WTC11 (cell line): ENCODE measurements at regions not wholly inside any gene's neighbourhood (a gene's known extent, or its start where the extent isn't known, plus 50 kb on each side); places are given as distances from the start of the nearest gene placed in this dataset.

Experiments
- ATAC-seq: fragments of 200-7000 bp; cut with Tn5 transposase; 2 replicates; pipeline ENCODE4 v1.10.0; 2021; ENCODE audit warnings: mild to moderate bottlenecking, moderate library complexity
- CTCF ChIA-PET: fragments of 300-600 bp; sonication (Branson Sonifier 250); formaldehyde crosslinking; loops from one replicate; lab custom pipeline; 2021; ENCODE audit warnings: antibody characterized with exemption; lab: Charles Lee
- POLR2A ChIA-PET: fragments of 350-600 bp; sonication (Branson Sonifier 250); formaldehyde crosslinking; loops from one replicate; lab custom pipeline; 2021; ENCODE audit warnings: antibody characterized with exemption; lab: Charles Lee
- DNase-seq: peaks from one replicate; pipeline ENCODE4 v3.0.0; 2021; ENCODE audit warnings: low spot score
- H3K27ac Mint-ChIP-seq: 2 replicates; pipeline ENCODE4 v1.8.0; 2021; ENCODE audit warnings: mixed read lengths
- H3K27me3 Mint-ChIP-seq: 2 replicates; pipeline ENCODE4 v1.8.0; 2021; ENCODE audit warnings: low read depth, mild to moderate bottlenecking, moderate library complexity, mixed read lengths
- H3K36me3 Mint-ChIP-seq: 2 replicates; pipeline ENCODE4 v1.8.0; 2021; ENCODE audit warnings: mixed read lengths
- H3K4me1 Mint-ChIP-seq: 2 replicates; pipeline ENCODE4 v1.8.0; 2022; ENCODE audit warnings: mixed read lengths
- H3K4me3 Mint-ChIP-seq: 2 replicates; pipeline ENCODE4 v1.8.0; 2021; ENCODE audit warnings: mild to moderate bottlenecking, moderate library complexity, mixed read lengths
- H3K9me3 Mint-ChIP-seq: 2 replicates; pipeline ENCODE4 v1.8.0; 2021; ENCODE audit warnings: mixed read lengths
- CREB1 ChIP-seq: sonication (generic); formaldehyde crosslinking; IDR thresholded peaks from 2 replicates; pipeline ENCODE4 v1.8.0; 2023; ENCODE audit warnings: mild to moderate bottlenecking, missing genetic modification reagents
- GRHL2 ChIP-seq: fragments of 250-450 bp; sonication (Bioruptor Pico); IDR thresholded peaks from 2 replicates; pipeline ENCODE4 v1.8.0; 2022; ENCODE audit warnings: mild to moderate bottlenecking, moderate library complexity; ENCODE audit not compliant: insufficient replicate concordance, severe bottlenecking
- IRF2 ChIP-seq: sonication (generic); formaldehyde crosslinking; IDR thresholded peaks from 2 replicates; pipeline ENCODE4 v1.8.0; 2022; ENCODE audit warnings: low read depth, missing genetic modification reagents, borderline replicate concordance
- KAT7 ChIP-seq: sonication (generic); formaldehyde crosslinking; IDR thresholded peaks from 2 replicates; pipeline ENCODE4 v1.8.1; 2023; ENCODE audit warnings: missing genetic modification reagents, mild to moderate bottlenecking, borderline replicate concordance
- NFATC4 ChIP-seq: fragments of 250-450 bp; sonication (Bioruptor Pico); IDR thresholded peaks from 2 replicates; pipeline ENCODE4 v1.9.0; 2021; ENCODE audit warnings: mild to moderate bottlenecking
- RELA ChIP-seq: sonication (generic); formaldehyde crosslinking; IDR thresholded peaks from 2 replicates; pipeline ENCODE4 v1.8.1; 2022; ENCODE audit warnings: missing genetic modification reagents, mild to moderate bottlenecking, borderline replicate concordance
- TCF7 ChIP-seq: sonication (generic); formaldehyde crosslinking; IDR thresholded peaks from 2 replicates; pipeline ENCODE4 v1.8.0; 2022; ENCODE audit warnings: mild to moderate bottlenecking, low read depth, missing genetic modification reagents, moderate library complexity
- TEAD1 ChIP-seq: sonication (generic); formaldehyde crosslinking; IDR thresholded peaks from 2 replicates; pipeline ENCODE4 v1.8.0; 2022; ENCODE audit warnings: mild to moderate bottlenecking, missing genetic modification reagents
- ZBTB21 ChIP-seq: sonication (generic); formaldehyde crosslinking; IDR thresholded peaks from 2 replicates; pipeline ENCODE4 v1.8.1; 2023; ENCODE audit warnings: mild to moderate bottlenecking, missing genetic modification reagents, borderline replicate concordance
- ZNF138 ChIP-seq: sonication (generic); formaldehyde crosslinking; conservative IDR thresholded peaks from 2 replicates; pipeline ENCODE4 v1.8.1; 2022; ENCODE audit warnings: mild to moderate bottlenecking, moderate library complexity, missing genetic modification reagents
- ZNF219 ChIP-seq: sonication (generic); formaldehyde crosslinking; IDR thresholded peaks from 2 replicates; pipeline ENCODE4 v1.8.0; 2023; ENCODE audit warnings: missing genetic modification reagents, mild to moderate bottlenecking, borderline replicate concordance
- ZNF263 ChIP-seq: sonication (generic); formaldehyde crosslinking; IDR thresholded peaks from 2 replicates; pipeline ENCODE4 v1.8.1; 2022; ENCODE audit warnings: low read depth, mild to moderate bottlenecking, moderate library complexity, missing genetic modification reagents
- ZNF423 ChIP-seq: fragments of 250-450 bp; sonication (Bioruptor Pico); IDR thresholded peaks from 2 replicates; pipeline ENCODE4 v2.1.2; 2022; ENCODE audit warnings: mild to moderate bottlenecking, moderate library complexity
- TF ChIP-seq, protein P1 (sequence below): sonication (generic); formaldehyde crosslinking; IDR thresholded peaks from 2 replicates; pipeline ENCODE4 v1.8.1; 2022; ENCODE audit warnings: mild to moderate bottlenecking, missing genetic modification reagents, moderate library complexity, borderline replicate concordance
- TF ChIP-seq, protein P2 (sequence below): sonication (generic); formaldehyde crosslinking; IDR thresholded peaks from 2 replicates; pipeline ENCODE4 v1.8.0; 2022; ENCODE audit warnings: mild to moderate bottlenecking, missing genetic modification reagents
- TF ChIP-seq, protein P3 (sequence below): sonication (generic); formaldehyde crosslinking; IDR thresholded peaks from 2 replicates; pipeline ENCODE4 v1.8.0; 2023; ENCODE audit warnings: missing genetic modification reagents, mild to moderate bottlenecking, borderline replicate concordance
- TF ChIP-seq, protein P4 (sequence below): sonication (generic); formaldehyde crosslinking; conservative IDR thresholded peaks from 2 replicates; pipeline ENCODE4 v1.8.1; 2023; ENCODE audit warnings: mild to moderate bottlenecking, low read depth, missing genetic modification reagents, moderate library complexity
- TF ChIP-seq, protein P5 (sequence below): sonication (generic); formaldehyde crosslinking; IDR thresholded peaks from 2 replicates; pipeline ENCODE4 v1.8.0; 2022; ENCODE audit warnings: mild to moderate bottlenecking, missing genetic modification reagents

DNA sequence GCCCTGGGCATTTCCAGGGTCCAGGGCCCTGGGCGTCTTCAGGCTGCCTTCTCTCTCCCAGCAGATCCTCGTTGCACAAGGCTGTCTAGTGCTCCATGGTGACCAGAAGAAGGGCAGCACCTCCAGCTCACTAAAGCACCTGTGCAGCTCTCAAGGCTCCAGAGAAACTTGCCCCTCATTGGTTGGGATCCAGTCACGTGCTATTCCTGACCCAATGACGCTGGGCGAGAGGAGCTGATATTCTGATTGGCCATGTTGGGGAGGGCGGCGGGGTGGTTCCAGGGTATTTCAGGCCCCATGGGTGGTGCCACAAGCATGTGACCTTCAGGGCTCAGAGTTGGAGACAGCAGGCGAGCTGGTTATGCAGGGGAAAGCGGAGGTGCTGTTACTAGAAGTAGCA, 309.1 kb downstream of the TOX3 start:
- H3K9me3 Mint-ChIP-seq = peaks cover 17% of the 10 kb centered on the region
- no peaks in the 10 kb centered on the region; the same call in 1 of the 2 replicates for H3K27me3 Mint-ChIP-seq
- ChIA-PET POLR2A (no interaction called here), CTCF (no interaction called here)
- DNase-seq (no peak), ATAC-seq (no peak)
- no peak overlapping the region for H3K4me3 Mint-ChIP-seq
- H3K4me1 Mint-ChIP-seq = peaks cover 11% of the 10 kb centered on the region
- H3K36me3 Mint-ChIP-seq = no peaks in the 10 kb centered on the region; the same call in 1 of the 2 replicates
- TF ChIP-seq, protein P1, sequence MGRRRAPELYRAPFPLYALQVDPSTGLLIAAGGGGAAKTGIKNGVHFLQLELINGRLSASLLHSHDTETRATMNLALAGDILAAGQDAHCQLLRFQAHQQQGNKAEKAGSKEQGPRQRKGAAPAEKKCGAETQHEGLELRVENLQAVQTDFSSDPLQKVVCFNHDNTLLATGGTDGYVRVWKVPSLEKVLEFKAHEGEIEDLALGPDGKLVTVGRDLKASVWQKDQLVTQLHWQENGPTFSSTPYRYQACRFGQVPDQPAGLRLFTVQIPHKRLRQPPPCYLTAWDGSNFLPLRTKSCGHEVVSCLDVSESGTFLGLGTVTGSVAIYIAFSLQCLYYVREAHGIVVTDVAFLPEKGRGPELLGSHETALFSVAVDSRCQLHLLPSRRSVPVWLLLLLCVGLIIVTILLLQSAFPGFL (CRISPR knock-in tag) = no peak
- TF ChIP-seq CREB1 (no peak), NFATC4 (CRISPR knock-in tag) (no peak), KAT7 (no peak), TEAD1 (CRISPR knock-in tag) (no peak), GRHL2 (CRISPR knock-in tag) (no peak), IRF2 (CRISPR knock-in tag) (no peak), ZBTB21 (CRISPR knock-in tag) (no peak), ZNF263 (CRISPR knock-in tag) (no peak), ZNF138 (CRISPR knock-in tag) (no peak)
- TF ChIP-seq, protein P2, sequence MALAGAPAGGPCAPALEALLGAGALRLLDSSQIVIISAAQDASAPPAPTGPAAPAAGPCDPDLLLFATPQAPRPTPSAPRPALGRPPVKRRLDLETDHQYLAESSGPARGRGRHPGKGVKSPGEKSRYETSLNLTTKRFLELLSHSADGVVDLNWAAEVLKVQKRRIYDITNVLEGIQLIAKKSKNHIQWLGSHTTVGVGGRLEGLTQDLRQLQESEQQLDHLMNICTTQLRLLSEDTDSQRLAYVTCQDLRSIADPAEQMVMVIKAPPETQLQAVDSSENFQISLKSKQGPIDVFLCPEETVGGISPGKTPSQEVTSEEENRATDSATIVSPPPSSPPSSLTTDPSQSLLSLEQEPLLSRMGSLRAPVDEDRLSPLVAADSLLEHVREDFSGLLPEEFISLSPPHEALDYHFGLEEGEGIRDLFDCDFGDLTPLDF = no peak
- TF ChIP-seq, all 79 proteins: peak for 0
- no peak overlapping the region for H3K27ac Mint-ChIP-seq

DNA sequence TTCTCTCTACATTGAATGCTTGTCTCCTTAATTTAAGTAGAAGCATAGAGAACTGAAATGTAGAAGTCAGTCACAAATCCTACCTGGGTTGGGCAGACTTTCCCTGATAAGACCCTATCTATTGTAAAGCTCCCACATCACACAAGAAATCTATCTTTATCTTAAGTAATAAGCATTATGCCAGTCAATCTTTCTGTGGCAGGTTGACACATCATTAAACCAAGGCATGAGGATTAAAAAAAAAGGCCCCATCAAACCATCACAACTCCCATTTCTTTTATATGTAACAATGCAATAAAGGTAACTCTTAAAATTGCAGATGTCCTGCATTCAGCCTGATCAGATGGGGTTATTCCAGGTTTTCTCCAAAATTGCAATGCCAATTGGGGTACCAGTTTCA, 311.8 kb downstream of the TOX3 start:
- Mint-ChIP-seq H3K4me1 (peaks cover 11% of the 10 kb centered on the region), H3K4me3 (no peak overlapping the region), H3K36me3 (peaks cover 2% of the 10 kb centered on the region), H3K27ac (no peak overlapping the region), H3K27me3 (no peaks in the 10 kb centered on the region; the same call in 1 of the 2 replicates), H3K9me3 (peaks cover 19% of the 10 kb centered on the region)
- no peak for ATAC-seq
- ChIA-PET POLR2A (no interaction called here), CTCF (no interaction called here)
- no peak for DNase-seq
- no peak for TF ChIP-seq RELA

DNA sequence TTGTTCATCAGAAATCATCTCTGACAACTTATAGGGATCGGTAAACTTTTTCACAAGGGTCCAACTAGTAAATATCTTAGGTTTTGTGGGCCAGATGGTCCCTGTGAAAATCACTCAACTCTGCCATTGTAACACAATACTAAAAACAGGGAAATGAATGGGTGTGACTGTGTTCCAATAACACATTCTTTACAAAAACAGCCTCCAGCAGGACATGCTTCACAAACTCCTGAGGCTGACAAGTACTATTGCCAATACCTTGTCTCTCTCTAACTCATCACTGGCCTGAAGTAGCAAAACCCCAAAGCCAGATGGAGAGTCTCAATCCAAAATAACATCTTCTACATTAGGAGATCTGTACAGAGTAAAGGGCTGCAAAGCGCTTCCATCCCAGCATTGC, 312.3 kb downstream of the TOX3 start:
- no peak for DNase-seq
- peaks cover 11% of the 10 kb centered on the region for H3K4me1 Mint-ChIP-seq
- H3K27ac Mint-ChIP-seq = no peak overlapping the region
- no peaks in the 10 kb centered on the region; the same call in 1 of the 2 replicates for H3K27me3 Mint-ChIP-seq
- peaks cover 19% of the 10 kb centered on the region for H3K9me3 Mint-ChIP-seq
- POLR2A ChIA-PET = no interaction called here
- no peak for TF ChIP-seq ZNF219 (CRISPR knock-in tag)
- CTCF ChIA-PET = no interaction called here
- H3K4me3 Mint-ChIP-seq = no peak overlapping the region
- no peak for ATAC-seq
- H3K36me3 Mint-ChIP-seq = peaks cover 2% of the 10 kb centered on the region

DNA sequence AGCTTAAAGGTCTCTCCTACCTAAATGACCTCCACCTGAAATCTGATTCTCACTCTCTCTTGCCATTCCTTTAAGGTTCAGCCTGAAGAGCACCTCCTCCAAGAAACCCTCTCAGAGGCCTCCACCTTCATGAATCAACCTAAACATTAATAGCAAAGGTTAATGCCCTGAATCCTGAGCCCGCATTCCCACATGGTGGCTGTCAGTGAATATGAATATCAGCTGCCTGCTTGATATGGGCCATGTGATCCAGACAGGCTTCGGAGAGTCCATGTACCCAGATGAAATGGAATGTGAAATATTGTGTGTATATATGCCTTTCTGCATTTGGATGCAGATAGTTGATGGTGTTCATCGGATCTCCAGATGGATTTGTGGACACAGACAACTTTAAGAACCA, 317.5 kb downstream of the TOX3 start:
- Mint-ChIP-seq H3K4me1 (peaks cover 7% of the 10 kb centered on the region), H3K36me3 (peaks cover 6% of the 10 kb centered on the region), H3K27ac (no peak overlapping the region), H3K9me3 (peaks cover 29% of the 10 kb centered on the region), H3K4me3 (no peak overlapping the region), H3K27me3 (no peaks in the 10 kb centered on the region; the same call in 1 of the 2 replicates)
- ATAC-seq = no peak
- no peak for DNase-seq
- POLR2A ChIA-PET = no interaction called here
- CTCF ChIA-PET = interaction anchor here (1.2 to 1.4 kb wide), 2 partner anchors 26 to 160 kb away, joined by 3 read pairs; no protein-coding TSS in a partner anchor
- TF ChIP-seq, protein P3, sequence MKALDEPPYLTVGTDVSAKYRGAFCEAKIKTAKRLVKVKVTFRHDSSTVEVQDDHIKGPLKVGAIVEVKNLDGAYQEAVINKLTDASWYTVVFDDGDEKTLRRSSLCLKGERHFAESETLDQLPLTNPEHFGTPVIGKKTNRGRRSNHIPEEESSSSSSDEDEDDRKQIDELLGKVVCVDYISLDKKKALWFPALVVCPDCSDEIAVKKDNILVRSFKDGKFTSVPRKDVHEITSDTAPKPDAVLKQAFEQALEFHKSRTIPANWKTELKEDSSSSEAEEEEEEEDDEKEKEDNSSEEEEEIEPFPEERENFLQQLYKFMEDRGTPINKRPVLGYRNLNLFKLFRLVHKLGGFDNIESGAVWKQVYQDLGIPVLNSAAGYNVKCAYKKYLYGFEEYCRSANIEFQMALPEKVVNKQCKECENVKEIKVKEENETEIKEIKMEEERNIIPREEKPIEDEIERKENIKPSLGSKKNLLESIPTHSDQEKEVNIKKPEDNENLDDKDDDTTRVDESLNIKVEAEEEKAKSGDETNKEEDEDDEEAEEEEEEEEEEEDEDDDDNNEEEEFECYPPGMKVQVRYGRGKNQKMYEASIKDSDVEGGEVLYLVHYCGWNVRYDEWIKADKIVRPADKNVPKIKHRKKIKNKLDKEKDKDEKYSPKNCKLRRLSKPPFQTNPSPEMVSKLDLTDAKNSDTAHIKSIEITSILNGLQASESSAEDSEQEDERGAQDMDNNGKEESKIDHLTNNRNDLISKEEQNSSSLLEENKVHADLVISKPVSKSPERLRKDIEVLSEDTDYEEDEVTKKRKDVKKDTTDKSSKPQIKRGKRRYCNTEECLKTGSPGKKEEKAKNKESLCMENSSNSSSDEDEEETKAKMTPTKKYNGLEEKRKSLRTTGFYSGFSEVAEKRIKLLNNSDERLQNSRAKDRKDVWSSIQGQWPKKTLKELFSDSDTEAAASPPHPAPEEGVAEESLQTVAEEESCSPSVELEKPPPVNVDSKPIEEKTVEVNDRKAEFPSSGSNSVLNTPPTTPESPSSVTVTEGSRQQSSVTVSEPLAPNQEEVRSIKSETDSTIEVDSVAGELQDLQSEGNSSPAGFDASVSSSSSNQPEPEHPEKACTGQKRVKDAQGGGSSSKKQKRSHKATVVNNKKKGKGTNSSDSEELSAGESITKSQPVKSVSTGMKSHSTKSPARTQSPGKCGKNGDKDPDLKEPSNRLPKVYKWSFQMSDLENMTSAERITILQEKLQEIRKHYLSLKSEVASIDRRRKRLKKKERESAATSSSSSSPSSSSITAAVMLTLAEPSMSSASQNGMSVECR (CRISPR knock-in tag) = no peak
- no peak for TF ChIP-seq TCF7 (CRISPR knock-in tag)
- no peak for TF ChIP-seq ZNF423
- no peak for TF ChIP-seq TEAD1 (CRISPR knock-in tag)
- TF ChIP-seq, protein P4, sequence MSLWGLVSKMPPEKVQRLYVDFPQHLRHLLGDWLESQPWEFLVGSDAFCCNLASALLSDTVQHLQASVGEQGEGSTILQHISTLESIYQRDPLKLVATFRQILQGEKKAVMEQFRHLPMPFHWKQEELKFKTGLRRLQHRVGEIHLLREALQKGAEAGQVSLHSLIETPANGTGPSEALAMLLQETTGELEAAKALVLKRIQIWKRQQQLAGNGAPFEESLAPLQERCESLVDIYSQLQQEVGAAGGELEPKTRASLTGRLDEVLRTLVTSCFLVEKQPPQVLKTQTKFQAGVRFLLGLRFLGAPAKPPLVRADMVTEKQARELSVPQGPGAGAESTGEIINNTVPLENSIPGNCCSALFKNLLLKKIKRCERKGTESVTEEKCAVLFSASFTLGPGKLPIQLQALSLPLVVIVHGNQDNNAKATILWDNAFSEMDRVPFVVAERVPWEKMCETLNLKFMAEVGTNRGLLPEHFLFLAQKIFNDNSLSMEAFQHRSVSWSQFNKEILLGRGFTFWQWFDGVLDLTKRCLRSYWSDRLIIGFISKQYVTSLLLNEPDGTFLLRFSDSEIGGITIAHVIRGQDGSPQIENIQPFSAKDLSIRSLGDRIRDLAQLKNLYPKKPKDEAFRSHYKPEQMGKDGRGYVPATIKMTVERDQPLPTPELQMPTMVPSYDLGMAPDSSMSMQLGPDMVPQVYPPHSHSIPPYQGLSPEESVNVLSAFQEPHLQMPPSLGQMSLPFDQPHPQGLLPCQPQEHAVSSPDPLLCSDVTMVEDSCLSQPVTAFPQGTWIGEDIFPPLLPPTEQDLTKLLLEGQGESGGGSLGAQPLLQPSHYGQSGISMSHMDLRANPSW = no peak
- TF ChIP-seq, protein P5, sequence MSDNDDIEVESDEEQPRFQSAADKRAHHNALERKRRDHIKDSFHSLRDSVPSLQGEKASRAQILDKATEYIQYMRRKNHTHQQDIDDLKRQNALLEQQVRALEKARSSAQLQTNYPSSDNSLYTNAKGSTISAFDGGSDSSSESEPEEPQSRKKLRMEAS (CRISPR knock-in tag) = no peak
- no peak for TF ChIP-seq ZNF263 (CRISPR knock-in tag)
- TF ChIP-seq, protein P1 (CRISPR knock-in tag) = no peak
- TF ChIP-seq IRF2 (CRISPR knock-in tag) = no peak
